GM19397 (cell line): ENCODE measurements at regions not wholly inside any gene's neighbourhood (a gene's known extent, or its start where the extent isn't known, plus 50 kb on each side); places are given as distances from the start of the nearest gene placed in this dataset.
A peak's percentile ranks its signal among the peaks of the same experiment; 100 is the strongest.
"Not testable (repeated sequence)": the region's sequence is repeated elsewhere in the genome, so short reads cannot be mapped to it uniquely, and the experiment has no call there.

Source experiments
- ATAC-seq: cut with Tn5 transposase; IDR thresholded peaks from one replicate; pipeline ENCODE4 v1.9.1; 2021; ENCODE audit warnings: mild to moderate bottlenecking, moderate library complexity; ENCODE audit not compliant: unreplicated experiment

GRCh38 chr14:58725871-58726270, 88.1 kb downstream of the DACT1 start:
- ATAC-seq = no peak

GRCh38 chr14:58730792-58731464, 93.2 kb downstream of the DACT1 start:
- ATAC-seq = no peak

- no peak for ATAC-seq
Measured at GRCh38 chr14:58731465-58732293, 93.9 kb downstream of the DACT1 start.

GRCh38 chr14:58732387-58732786, 94.6 kb downstream of the DACT1 start:
- ATAC-seq = no peak

- no peak for ATAC-seq
Measured at GRCh38 chr14:58733451-58734208, 95.9 kb downstream of the DACT1 start.

GRCh38 chr14:58735596-58735995, 97.8 kb downstream of the DACT1 start:
- ATAC-seq = no peak

- no peak for ATAC-seq
Measured at GRCh38 chr14:58736606-58737005, 98.8 kb downstream of the DACT1 start.

GRCh38 chr14:58737511-58737910, 99.7 kb downstream of the DACT1 start:
- no peak for ATAC-seq

GRCh38 chr14:58738189-58738836, 100.6 kb downstream of the DACT1 start:
- no peak for ATAC-seq

GRCh38 chr14:58738876-58739275, 101.1 kb downstream of the DACT1 start:
- no peak for ATAC-seq

- ATAC-seq = peak; percentile 75
Measured at GRCh38 chr14:58739674-58740073, 101.9 kb downstream of the DACT1 start.

GRCh38 chr14:58740379-58740935, 102.7 kb downstream of the DACT1 start:
- no peak for ATAC-seq

GRCh38 chr14:58744801-58745394, 107.1 kb downstream of the DACT1 start:
- no peak for ATAC-seq

GRCh38 chr14:58746261-58746660, 108.5 kb downstream of the DACT1 start:
- ATAC-seq = no peak

GRCh38 chr14:58746701-58747100, 108.9 kb downstream of the DACT1 start:
- no peak for ATAC-seq

- no peak for ATAC-seq
Measured at GRCh38 chr14:58747181-58747580, 109.4 kb downstream of the DACT1 start.

GRCh38 chr14:58748251-58748650, 110.5 kb downstream of the DACT1 start:
- ATAC-seq = not testable (repeated sequence)

- peak; percentile 79 for ATAC-seq
Measured at GRCh38 chr14:58749066-58749669, 111.4 kb downstream of the DACT1 start.

GRCh38 chr14:58750321-58751269, 112.8 kb downstream of the DACT1 start:
- no peak for ATAC-seq
